ENCODE measurements at regions not wholly inside any gene's neighbourhood (a gene's known extent, or its start where the extent isn't known, plus 50 kb on each side); places are given as distances from the start of the nearest gene placed in this dataset.

DNA sequence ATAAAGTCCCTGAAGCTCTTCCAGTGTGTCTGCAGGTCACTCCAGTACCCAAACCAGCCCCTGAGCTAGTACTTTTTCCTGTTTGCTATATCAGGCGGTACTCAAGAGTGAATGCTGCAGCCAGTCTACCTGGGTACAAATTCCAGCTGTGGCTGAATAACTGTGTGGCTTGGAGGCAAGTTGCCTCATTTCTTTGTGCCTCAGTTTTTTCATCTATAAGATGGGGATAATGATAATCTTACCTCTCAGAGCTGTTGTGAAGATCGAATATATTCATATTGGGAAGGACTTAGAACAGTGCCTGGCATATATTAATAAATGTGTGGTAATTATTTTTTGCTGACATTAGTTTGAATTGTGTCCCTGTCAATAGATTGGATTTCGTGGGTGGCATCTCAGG lies 191.2 kb downstream of the WDR11 start:
- TF ChIP-seq, protein P1, sequence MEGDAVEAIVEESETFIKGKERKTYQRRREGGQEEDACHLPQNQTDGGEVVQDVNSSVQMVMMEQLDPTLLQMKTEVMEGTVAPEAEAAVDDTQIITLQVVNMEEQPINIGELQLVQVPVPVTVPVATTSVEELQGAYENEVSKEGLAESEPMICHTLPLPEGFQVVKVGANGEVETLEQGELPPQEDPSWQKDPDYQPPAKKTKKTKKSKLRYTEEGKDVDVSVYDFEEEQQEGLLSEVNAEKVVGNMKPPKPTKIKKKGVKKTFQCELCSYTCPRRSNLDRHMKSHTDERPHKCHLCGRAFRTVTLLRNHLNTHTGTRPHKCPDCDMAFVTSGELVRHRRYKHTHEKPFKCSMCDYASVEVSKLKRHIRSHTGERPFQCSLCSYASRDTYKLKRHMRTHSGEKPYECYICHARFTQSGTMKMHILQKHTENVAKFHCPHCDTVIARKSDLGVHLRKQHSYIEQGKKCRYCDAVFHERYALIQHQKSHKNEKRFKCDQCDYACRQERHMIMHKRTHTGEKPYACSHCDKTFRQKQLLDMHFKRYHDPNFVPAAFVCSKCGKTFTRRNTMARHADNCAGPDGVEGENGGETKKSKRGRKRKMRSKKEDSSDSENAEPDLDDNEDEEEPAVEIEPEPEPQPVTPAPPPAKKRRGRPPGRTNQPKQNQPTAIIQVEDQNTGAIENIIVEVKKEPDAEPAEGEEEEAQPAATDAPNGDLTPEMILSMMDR (conservative IDR thresholded peaks at IDR 0.05 in 1 of 2, IDR thresholded peaks at IDR 0.05 in 1 of 2; ENCODE audit: extremely low read depth in 1 of 2, insufficient read depth in 1 of 2, low read depth in 1 of 2, low read length in 2 of 2): no peak
- no peak for TF ChIP-seq EZH2 (IDR thresholded peaks at IDR 0.05; ENCODE audit: borderline replicate concordance, low read length)

Measured in mammary epithelial cell (primary cell).